OCI-LY7 (cell line): ENCODE measurements at regions not wholly inside any gene's neighbourhood (a gene's known extent, or its start where the extent isn't known, plus 50 kb on each side); places are given as distances from the start of the nearest gene placed in this dataset.

ENCODE experiments used
- BruUV-seq: library from RNA; stranded (reverse); fragments of 400-500 nt; replicated peaks from 2 replicates; lab custom pipeline; 2021; lab: Mats Ljungman, UMichigan
- CTCF ChIA-PET: fragments of 300-600 bp; sonication (Branson Sonifier 250); formaldehyde crosslinking; loops from one replicate; lab custom pipeline; 2022; ENCODE audit warnings: antibody characterized with exemption; ENCODE audit not compliant: unreplicated experiment; lab: Charles Lee
- POLR2A ChIA-PET: fragments of 300-600 bp; sonication (Branson Sonifier 250); formaldehyde crosslinking; loops from one replicate; lab custom pipeline; 2022; ENCODE audit warnings: antibody characterized with exemption; lab: Charles Lee
- DNase-seq: peaks from one replicate; pipeline ENCODE4 v3.0.0-alpha.2; 2015; ENCODE audit warnings: low spot score
- H2AFZ ChIP-seq: fragments of 200-600 bp; sonication (generic), shearing (Covaris generic); 2 replicates; pipeline ENCODE4 v1.6.1; 2014; ENCODE audit warnings: mild to moderate bottlenecking, antibody characterized with exemption, low read length, moderate library complexity
- H3K27ac ChIP-seq: fragments of 200-600 bp; sonication (generic); 2 replicates; pipeline ENCODE4 v1.5.1; 2014; ENCODE audit warnings: mixed run types, low read depth, mild to moderate bottlenecking, moderate library complexity, low read length, inconsistent platforms; ENCODE audit not compliant: poor library complexity, severe bottlenecking
- H3K36me3 ChIP-seq: fragments of 200-600 bp; sonication (generic); 2 replicates; pipeline ENCODE4 v1.6.1; 2014; ENCODE audit warnings: mild to moderate bottlenecking, antibody characterized with exemption, low read length, moderate library complexity, mixed read lengths; ENCODE audit not compliant: insufficient read depth
- H3K4me1 ChIP-seq: fragments of 200-600 bp; sonication (generic); 2 replicates; pipeline ENCODE4 v1.5.1; 2014; ENCODE audit warnings: mild to moderate bottlenecking, low read length; ENCODE audit not compliant: insufficient read depth, poor library complexity, severe bottlenecking
- H3K4me2 ChIP-seq: fragments of 200-600 bp; sonication (generic); 2 replicates; pipeline ENCODE4 v1.6.1; 2014; ENCODE audit warnings: mild to moderate bottlenecking, low read length
- H3K4me3 ChIP-seq: fragments of 200-600 bp; sonication (generic); 2 replicates; pipeline ENCODE4 v1.5.1; 2014; ENCODE audit warnings: mild to moderate bottlenecking, low read depth, low read length; ENCODE audit not compliant: poor library complexity, severe bottlenecking
- H3K79me2 ChIP-seq: fragments of 200-600 bp; sonication (generic); 2 replicates; pipeline ENCODE4 v1.6.1; 2016; ENCODE audit warnings: low read depth, mild to moderate bottlenecking, low read length, moderate library complexity, mixed read lengths; ENCODE audit not compliant: insufficient read depth
- H3K9me2 ChIP-seq: fragments of 200-600 bp; sonication (generic); 2 replicates; pipeline ENCODE4 v1.6.1; 2016; ENCODE audit warnings: mild to moderate bottlenecking, low read length, mixed read lengths; ENCODE audit not compliant: insufficient read depth
- H3K9me3 ChIP-seq: fragments of 200-600 bp; sonication (generic); 2 replicates; pipeline ENCODE4 v1.6.1; 2014; ENCODE audit warnings: mild to moderate bottlenecking, mixed run types, low read length, mixed read lengths
- H4K20me1 ChIP-seq: fragments of 200-600 bp; sonication (generic); 2 replicates; pipeline ENCODE4 v1.6.1; 2014; ENCODE audit warnings: mild to moderate bottlenecking, antibody characterized with exemption, low read length, moderate library complexity, mixed read lengths; ENCODE audit not compliant: insufficient read depth
- CTCF ChIP-seq: fragments of 200-600 bp; sonication (generic); conservative IDR thresholded peaks from 2 replicates; pipeline ENCODE4 v1.5.1; 2014; ENCODE audit warnings: mild to moderate bottlenecking, antibody characterized with exemption, low read length, moderate library complexity, mixed read lengths
- EZH2phosphoT487 ChIP-seq: fragments of 200-600 bp; sonication (generic); IDR thresholded peaks from 2 replicates; pipeline ENCODE4 v1.6.1; 2018; ENCODE audit warnings: low read depth, borderline replicate concordance, mild to moderate bottlenecking, mixed run types, antibody characterized with exemption, low read length, moderate library complexity, mixed read lengths
- intact Hi-C: fragments of 100-400 bp; cut with micrococcal nuclease; formaldehyde crosslinking; loops from one replicate; pipeline ENCODE4 v1.10.0; 2022; ENCODE audit not compliant: unreplicated experiment

GRCh38 chr5:176180781-176181180, 57.4 kb upstream of the SIMC1 start:
- H3K36me3 ChIP-seq: no peaks in the 10 kb centered on the region
- TF ChIP-seq CTCF (no peak), EZH2phosphoT487 (no peak)
- no peaks in the 10 kb centered on the region for H3K9me2 ChIP-seq
- no peak for DNase-seq
- CTCF ChIA-PET: interaction anchor here (0.6 kb wide), 1 partner anchor 11 kb away, joined by 4 read pairs; no protein-coding TSS in a partner anchor
- no peak overlapping the region for H3K27ac ChIP-seq
- no peaks in the 10 kb centered on the region for H4K20me1 ChIP-seq
- H3K4me1 ChIP-seq: no peaks in the 10 kb centered on the region
- intact Hi-C loops: no loop called here
- no peak overlapping the region for H3K4me3 ChIP-seq
- H2AFZ ChIP-seq: no peak overlapping the region
- no peaks in the 10 kb centered on the region for H3K9me3 ChIP-seq
- no peak overlapping the region for H3K4me2 ChIP-seq
- no peaks in the 10 kb centered on the region for H3K79me2 ChIP-seq
- POLR2A ChIA-PET: no interaction called here
- no TSS peak for BruUV-seq

GRCh38 chr5:176181271-176181855, 56.9 kb upstream of the SIMC1 start:
- H4K20me1 ChIP-seq: no peaks in the 10 kb centered on the region
- H3K79me2 ChIP-seq: no peaks in the 10 kb centered on the region
- H3K9me3 ChIP-seq: no peaks in the 10 kb centered on the region
- no peaks in the 10 kb centered on the region for H3K36me3 ChIP-seq
- no peak overlapping the region for H3K27ac ChIP-seq
- H3K4me3 ChIP-seq: no peak overlapping the region
- no TSS peak for BruUV-seq
- ChIA-PET CTCF (no interaction called here), POLR2A (no interaction called here)
- no peaks in the 10 kb centered on the region for H3K9me2 ChIP-seq
- H3K4me2 ChIP-seq: no peak overlapping the region
- no peak for DNase-seq
- intact Hi-C loops: no loop called here
- no peak overlapping the region for H2AFZ ChIP-seq
- no peaks in the 10 kb centered on the region for H3K4me1 ChIP-seq
- TF ChIP-seq CTCF (no peak), EZH2phosphoT487 (no peak)

GRCh38 chr5:176183321-176184074, 54.7 kb upstream of the SIMC1 start:
- DNase-seq: no peak
- Histone ChIP-seq H3K4me3 (no peak overlapping the region), H3K36me3 (no peaks in the 10 kb centered on the region), H2AFZ (no peak overlapping the region), H3K27ac (no peak overlapping the region), H3K4me2 (no peak overlapping the region), H3K9me2 (no peaks in the 10 kb centered on the region), H3K9me3 (no peaks in the 10 kb centered on the region), H3K4me1 (no peaks in the 10 kb centered on the region), H4K20me1 (no peaks in the 10 kb centered on the region), H3K79me2 (no peaks in the 10 kb centered on the region)
- TF ChIP-seq CTCF (no peak), EZH2phosphoT487 (no peak)
- intact Hi-C loops: no loop called here
- ChIA-PET CTCF (no interaction called here), POLR2A (no interaction called here)
- BruUV-seq: no TSS peak
